ENCODE measurements at regions not wholly inside any gene's neighbourhood (a gene's known extent, or its start where the extent isn't known, plus 50 kb on each side); places are given as distances from the start of the nearest gene placed in this dataset.

- FAIRE-seq: no peak
- DNase-seq (ENCODE audit: insufficient read length, low spot score): no peak
Measured at GRCh38 chr1:194167956-194168640, 981.7 kb upstream of the B3GALT2 start.

- no peak for FAIRE-seq
- no peak for DNase-seq (ENCODE audit: insufficient read length, low spot score)
Measured at GRCh38 chr1:194164755-194165154, 978.3 kb upstream of the B3GALT2 start.

- no peak for FAIRE-seq
Measured at GRCh38 chr1:194161591-194161990, 975.2 kb upstream of the B3GALT2 start.

DNA sequence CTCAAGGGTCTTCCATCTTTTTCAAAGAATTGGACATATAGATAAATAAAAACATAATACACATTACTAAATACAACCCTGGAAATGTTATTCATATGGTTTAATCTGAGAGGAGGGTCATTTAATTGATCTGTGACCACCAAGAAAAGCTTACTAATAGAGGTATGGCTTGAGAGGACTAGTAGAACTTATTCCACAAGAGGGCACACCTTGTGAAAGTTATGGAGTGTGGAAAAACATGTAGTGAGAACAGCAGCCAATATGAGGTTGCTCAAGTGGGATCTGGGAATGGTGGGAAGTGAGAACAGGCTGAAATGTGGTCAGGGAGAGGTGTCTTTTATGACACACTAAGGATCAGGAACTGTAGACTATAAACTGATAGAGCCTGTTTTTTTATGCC, 973.5 kb upstream of the B3GALT2 start:
- peak; percentile 23 for FAIRE-seq
- peak; percentile 5 for DNase-seq (ENCODE audit: insufficient read length, low spot score)

More at GRCh38 chr1:194161591-194161990, 975.2 kb upstream of the B3GALT2 start:
- DNase-seq (ENCODE audit: insufficient read length, low spot score): no peak

DNA sequence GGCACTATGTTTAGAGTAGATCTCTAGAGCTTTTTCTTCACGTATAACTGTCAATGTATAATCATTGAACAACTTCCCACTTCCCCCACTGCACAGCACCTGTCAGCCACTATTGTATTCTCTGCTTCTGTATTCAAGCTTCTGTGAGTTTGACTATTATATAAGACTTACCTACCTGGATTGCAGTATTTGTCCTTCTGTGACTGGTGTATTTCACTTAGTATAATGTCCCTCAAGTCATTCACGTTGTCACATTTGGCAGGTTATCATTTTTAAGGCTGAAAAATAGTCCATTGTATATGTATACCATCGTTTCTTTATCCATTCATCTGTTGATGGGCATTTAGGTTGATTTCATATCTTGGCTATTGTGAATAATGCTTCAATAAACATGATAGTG, 969.5 kb upstream of the B3GALT2 start:
- no peak for DNase-seq (ENCODE audit: insufficient read length, low spot score)
- no peak for FAIRE-seq

DNA sequence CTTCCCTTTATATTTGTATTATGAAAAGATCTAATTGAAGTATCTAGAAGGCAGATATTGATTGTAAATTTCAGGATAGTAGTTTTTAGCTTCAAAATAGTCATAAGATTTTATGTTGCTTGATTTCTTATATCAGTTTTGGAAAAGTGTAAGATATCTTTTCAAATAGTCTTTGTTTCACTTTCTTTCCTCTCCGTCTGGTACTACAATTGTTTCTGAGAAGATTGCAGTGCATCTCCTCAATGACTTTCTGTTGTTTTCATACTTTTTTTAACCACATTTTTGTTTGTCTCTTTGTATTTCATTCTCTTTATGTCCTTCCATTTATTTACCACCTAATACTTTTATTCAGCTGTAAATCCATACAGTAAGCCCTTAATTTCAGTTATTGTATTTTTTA, 964.6 kb upstream of the B3GALT2 start:
- DNase-seq (ENCODE audit: insufficient read length, low spot score) (no peak), FAIRE-seq (no peak)

GRCh38 chr1:194150242-194150641, 963.8 kb upstream of the B3GALT2 start:
- no peak for FAIRE-seq
- DNase-seq (ENCODE audit: insufficient read length, low spot score): no peak

GRCh38 chr1:194133152-194133551, 946.7 kb upstream of the B3GALT2 start:
- DNase-seq (ENCODE audit: insufficient read length, low spot score) (no peak), FAIRE-seq (no peak)

- no peak for FAIRE-seq
Measured at GRCh38 chr1:194118086-194118485, 931.7 kb upstream of the B3GALT2 start.

GRCh38 chr1:194117582-194117981, 931.2 kb upstream of the B3GALT2 start:
- no peak for FAIRE-seq
- no peak for DNase-seq (ENCODE audit: insufficient read length, low spot score)

More at GRCh38 chr1:194118086-194118485, 931.7 kb upstream of the B3GALT2 start:
- no peak for DNase-seq (ENCODE audit: insufficient read length, low spot score)

DNA sequence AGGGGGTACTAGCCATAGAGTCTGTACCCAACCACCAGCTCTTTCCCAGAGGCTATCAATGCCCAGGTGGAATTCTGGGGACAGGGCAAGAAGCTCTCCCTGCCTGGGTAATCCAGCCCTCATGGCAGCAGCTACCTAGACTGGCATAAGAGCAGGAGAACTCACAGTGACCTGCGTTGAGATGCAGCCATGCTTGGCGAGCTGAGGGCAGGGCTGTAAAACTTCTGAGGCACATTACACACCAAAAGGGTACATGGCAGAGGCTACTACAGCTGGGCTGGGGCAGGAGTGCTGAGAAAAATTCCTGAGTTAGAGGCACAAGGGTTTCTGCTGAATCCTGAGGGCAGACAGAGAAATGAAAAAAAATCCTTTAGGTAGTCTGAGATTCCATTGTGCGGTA, 927.9 kb upstream of the B3GALT2 start:
- FAIRE-seq (no peak), DNase-seq (ENCODE audit: insufficient read length, low spot score) (no peak)

DNA sequence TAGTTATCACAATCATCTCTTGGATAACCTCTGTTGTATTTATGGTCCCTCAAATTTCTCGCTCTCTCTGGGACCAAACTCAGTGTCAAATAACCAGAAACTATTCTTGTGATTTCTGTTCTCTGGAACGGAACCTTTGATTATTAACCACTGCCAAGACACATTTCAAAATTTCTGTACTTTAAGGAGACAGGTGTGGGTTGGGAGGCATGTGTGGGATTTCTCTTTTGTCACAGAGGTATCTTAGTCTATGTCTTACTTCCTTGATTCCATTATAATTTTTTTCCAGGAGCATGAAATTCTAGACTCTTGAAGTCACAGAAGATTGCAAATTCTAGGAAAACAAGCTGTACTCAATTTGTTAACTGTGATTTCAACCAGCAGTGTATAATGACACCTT, 919.0 kb upstream of the B3GALT2 start:
- DNase-seq (ENCODE audit: insufficient read length, low spot score) (no peak), FAIRE-seq (no peak)

GRCh38 chr1:194104247-194104844, 917.9 kb upstream of the B3GALT2 start:
- FAIRE-seq (no peak), DNase-seq (ENCODE audit: insufficient read length, low spot score) (no peak)

DNA sequence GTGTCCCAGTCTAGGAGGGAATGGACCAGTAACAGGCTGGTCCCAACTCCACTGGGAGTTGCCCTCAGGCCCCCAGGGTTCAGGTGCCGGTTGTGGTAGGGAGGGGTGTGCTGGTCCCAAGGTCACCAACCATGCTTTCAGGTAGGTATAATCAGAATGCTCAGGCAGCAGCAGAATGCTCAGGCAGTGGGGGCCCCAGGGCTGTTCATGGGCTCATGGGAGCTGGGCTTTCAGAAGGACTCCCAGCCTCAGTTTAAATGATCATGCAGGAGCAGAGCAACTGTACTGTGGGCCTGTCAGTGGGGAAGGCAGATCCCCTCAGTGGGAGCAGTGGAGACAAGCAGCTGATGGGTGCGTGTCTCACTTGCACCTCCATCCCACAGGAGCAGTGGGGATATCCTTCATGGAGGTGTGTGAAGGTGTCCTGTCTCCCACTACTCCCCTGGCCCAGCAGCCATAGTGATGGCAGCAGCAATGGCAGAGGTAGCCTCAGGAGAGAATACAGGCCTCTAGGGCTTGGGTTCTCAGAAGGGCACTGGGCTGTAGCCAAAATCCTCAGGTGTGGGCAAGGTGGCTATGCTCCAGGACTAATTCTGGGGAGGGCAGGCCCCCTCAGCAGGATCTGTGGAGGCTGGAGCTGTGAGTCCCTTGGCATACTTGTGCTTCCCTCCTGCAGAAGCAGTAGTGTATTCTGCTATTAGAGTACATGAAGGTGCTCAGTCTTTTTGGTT, 917.3 kb upstream of the B3GALT2 start:
- DNase-seq (ENCODE audit: insufficient read length, low spot score): no peak
- no peak for FAIRE-seq

GRCh38 chr1:194103101-194103500, 916.7 kb upstream of the B3GALT2 start:
- FAIRE-seq: peak; percentile 26

GRCh38 chr1:194102607-194103006, 916.2 kb upstream of the B3GALT2 start:
- DNase-seq (ENCODE audit: insufficient read length, low spot score): no peak
- FAIRE-seq: no peak

More at GRCh38 chr1:194103101-194103500, 916.7 kb upstream of the B3GALT2 start:
- DNase-seq (ENCODE audit: insufficient read length, low spot score): no peak

- FAIRE-seq: no peak
- DNase-seq (ENCODE audit: insufficient read length, low spot score): no peak
Measured at GRCh38 chr1:194084755-194085154, 898.3 kb upstream of the B3GALT2 start.

- DNase-seq (ENCODE audit: insufficient read length, low spot score): no peak
- no peak for FAIRE-seq
Measured at GRCh38 chr1:194081444-194081843, 895.0 kb upstream of the B3GALT2 start.

DNA sequence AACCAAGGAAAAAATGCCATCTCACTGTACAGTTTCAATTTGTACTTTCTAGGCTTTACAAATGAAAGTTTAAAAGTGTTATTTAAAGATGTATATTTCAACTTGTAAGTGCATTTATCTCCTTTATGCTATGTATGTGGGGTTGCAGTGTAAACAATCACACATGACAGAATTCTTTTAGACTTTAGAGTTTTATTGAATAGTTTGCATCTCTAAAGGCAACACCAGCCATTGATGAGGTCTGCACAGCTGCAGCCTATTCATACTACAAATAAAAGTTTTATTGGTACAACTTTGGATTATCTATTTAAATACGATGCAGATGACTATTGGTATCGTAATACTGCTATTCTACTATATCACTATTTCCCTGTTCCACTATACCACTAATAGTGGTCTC, 894.4 kb upstream of the B3GALT2 start:
- FAIRE-seq: no peak
- no peak for DNase-seq (ENCODE audit: insufficient read length, low spot score)

- FAIRE-seq: no peak
- DNase-seq (ENCODE audit: insufficient read length, low spot score): no peak
Measured at GRCh38 chr1:194078765-194079164, 892.4 kb upstream of the B3GALT2 start.

DNA sequence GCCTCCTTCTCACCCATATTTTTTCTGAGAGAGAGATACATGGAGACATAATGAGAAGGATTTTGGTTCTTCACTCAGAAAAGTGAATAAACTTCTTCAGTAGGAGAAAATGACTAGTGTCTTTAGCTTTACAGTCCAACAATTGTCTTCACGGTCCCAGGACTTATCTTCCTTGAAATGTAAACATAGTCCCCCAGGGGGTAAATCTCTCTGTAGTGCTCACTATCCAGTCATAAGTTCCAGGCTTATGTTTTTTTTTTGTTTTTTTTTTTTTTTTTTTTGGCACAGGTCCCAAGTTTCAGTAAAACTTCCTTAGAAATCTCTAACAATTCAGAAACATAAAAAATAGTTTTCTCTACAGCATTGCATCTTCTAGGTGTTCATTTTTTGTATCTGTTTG, 890.2 kb upstream of the B3GALT2 start:
- no peak for DNase-seq (ENCODE audit: insufficient read length, low spot score)
- no peak for FAIRE-seq

- FAIRE-seq: no peak
Measured at GRCh38 chr1:194073833-194074232, 887.4 kb upstream of the B3GALT2 start.

More at GRCh38 chr1:194073833-194074232, 887.4 kb upstream of the B3GALT2 start:
- no peak for DNase-seq (ENCODE audit: insufficient read length, low spot score)

Data from HTR-8/SVneo (cell line).